HG02884 (cell line): ENCODE measurements at regions not wholly inside any gene's neighbourhood (a gene's known extent, or its start where the extent isn't known, plus 50 kb on each side); places are given as distances from the start of the nearest gene placed in this dataset.
"Not testable (repeated sequence)": the region's sequence is repeated elsewhere in the genome, so short reads cannot be mapped to it uniquely, and the experiment has no call there.

ENCODE experiments used
- ATAC-seq: cut with Tn5 transposase; IDR thresholded peaks from one replicate; pipeline ENCODE4 v1.9.1; 2021; ENCODE audit warnings: mild to moderate bottlenecking, moderate library complexity; ENCODE audit not compliant: unreplicated experiment

GRCh38 chr3:106423321-106424225, 554.8 kb upstream of the CBLB start:
- ATAC-seq: no peak

GRCh38 chr3:106425026-106425425, 556.2 kb upstream of the CBLB start:
- no peak for ATAC-seq

- ATAC-seq: no peak
Observed at GRCh38 chr3:106425916-106426315, 557.1 kb upstream of the CBLB start.

- ATAC-seq: no peak
Observed at GRCh38 chr3:106428565-106428994, 559.8 kb upstream of the CBLB start.

GRCh38 chr3:106431721-106432120, 562.9 kb upstream of the CBLB start:
- ATAC-seq: no peak

GRCh38 chr3:106435899-106436453, 567.2 kb upstream of the CBLB start:
- ATAC-seq: no peak

- no peak for ATAC-seq
Observed at GRCh38 chr3:106438887-106439286, 570.1 kb upstream of the CBLB start.

- ATAC-seq: no peak
Observed at GRCh38 chr3:106440672-106441071, 571.9 kb upstream of the CBLB start.

GRCh38 chr3:106446271-106446670, 577.5 kb upstream of the CBLB start:
- ATAC-seq: no peak

GRCh38 chr3:106447723-106448301, 579.0 kb upstream of the CBLB start:
- ATAC-seq: no peak

GRCh38 chr3:106448372-106448966, 579.7 kb upstream of the CBLB start:
- ATAC-seq: not testable (repeated sequence)

GRCh38 chr3:106452096-106452495, 583.3 kb upstream of the CBLB start:
- ATAC-seq: no peak

GRCh38 chr3:106454497-106454896, 585.7 kb upstream of the CBLB start:
- ATAC-seq: no peak

- ATAC-seq: peak; percentile 99
Observed at GRCh38 chr3:106457281-106458180, 588.7 kb upstream of the CBLB start.

GRCh38 chr3:106458952-106459351, 590.1 kb upstream of the CBLB start:
- no peak for ATAC-seq

GRCh38 chr3:106466881-106467280, 598.1 kb upstream of the CBLB start:
- ATAC-seq: no peak

- ATAC-seq: no peak
Observed at GRCh38 chr3:106473576-106474475, 605.0 kb upstream of the CBLB start.

- no peak for ATAC-seq
Observed at GRCh38 chr3:106482451-106482850, 613.6 kb upstream of the CBLB start.

GRCh38 chr3:106485217-106485616, 616.4 kb upstream of the CBLB start:
- ATAC-seq: no peak

- ATAC-seq: no peak
Observed at GRCh38 chr3:106485802-106486201, 617.0 kb upstream of the CBLB start.
